Inferior parietal cortex (tissue), 1 donor: ENCODE measurements at regions not wholly inside any gene's neighbourhood (a gene's known extent, or its start where the extent isn't known, plus 50 kb on each side); places are given as distances from the start of the nearest gene placed in this dataset.
"Not testable (repeated sequence)": the region's sequence is repeated elsewhere in the genome, so short reads cannot be mapped to it uniquely, and the experiment has no call there.

Experiments
- DNase-seq: peaks from one replicate; pipeline ENCODE4 v3.0.0-alpha.2; 2016; ENCODE audit errors: extremely low spot score

- no peak for DNase-seq
These were observed 127.9 kb downstream of the EVA1A start for GRCh38 chr2:75432761-75433361.

DNA sequence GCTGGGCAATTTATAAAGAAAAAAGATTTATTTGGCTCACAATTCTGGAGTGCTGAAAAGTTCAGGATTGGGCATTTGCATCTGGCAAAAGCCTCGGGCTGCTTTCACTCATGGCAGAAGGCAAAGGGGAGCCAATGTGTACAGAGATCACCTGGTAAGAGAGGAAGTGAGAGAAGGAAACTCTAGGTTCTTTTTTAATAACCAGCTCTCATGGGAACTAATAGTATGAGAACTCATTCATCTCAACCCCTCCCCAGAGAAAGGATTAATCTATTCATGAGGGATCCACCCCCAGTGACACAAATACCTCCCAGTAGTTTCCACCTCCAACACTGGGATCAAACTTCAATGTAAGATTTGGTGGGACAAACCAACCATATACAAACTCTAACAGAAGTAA is 129.0 kb downstream of the EVA1A start:
- DNase-seq: no peak

DNA sequence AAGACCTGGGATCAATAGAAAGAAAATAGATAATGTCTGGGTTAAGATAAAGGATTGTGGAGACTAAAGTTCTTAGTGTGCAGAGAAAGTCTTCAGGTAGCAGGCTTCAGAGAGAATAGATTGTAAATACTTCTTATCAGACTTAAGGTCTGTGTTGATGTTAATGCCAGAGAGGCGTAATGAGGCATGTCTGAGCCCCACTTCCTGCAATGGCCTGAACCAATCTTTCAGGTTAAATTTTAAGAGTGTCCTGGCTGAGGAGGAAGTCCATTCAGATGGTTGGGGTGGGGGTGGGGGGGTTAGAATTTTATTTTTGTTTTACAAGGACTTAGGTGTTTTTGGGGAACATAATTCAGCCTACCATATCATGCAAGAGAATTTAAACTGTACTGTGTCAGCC is 129.5 kb downstream of the EVA1A start:
- DNase-seq: no peak

DNA sequence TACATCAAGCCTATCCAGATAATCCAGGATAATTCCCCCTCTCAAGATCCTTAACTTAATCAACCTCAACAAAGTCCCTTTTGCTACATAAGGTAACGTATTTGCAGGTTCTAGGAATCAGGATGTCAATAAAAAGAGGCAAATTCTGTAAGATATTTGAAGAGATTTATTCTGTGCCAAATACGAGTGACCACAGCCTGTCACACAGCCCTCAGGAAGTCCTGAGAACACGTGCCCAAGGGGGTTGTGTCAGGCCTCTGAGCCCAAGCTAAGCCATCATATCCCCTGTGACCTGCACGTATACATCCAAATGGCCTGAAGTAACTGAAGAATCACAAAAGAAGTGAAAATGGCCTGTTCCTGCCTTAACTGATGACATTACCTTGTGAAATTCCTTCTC is 130.3 kb downstream of the EVA1A start:
- not testable (repeated sequence) for DNase-seq

GRCh38 chr2:75428646-75429443 is 131.9 kb downstream of the EVA1A start:
- peak; percentile 15 for DNase-seq

DNA sequence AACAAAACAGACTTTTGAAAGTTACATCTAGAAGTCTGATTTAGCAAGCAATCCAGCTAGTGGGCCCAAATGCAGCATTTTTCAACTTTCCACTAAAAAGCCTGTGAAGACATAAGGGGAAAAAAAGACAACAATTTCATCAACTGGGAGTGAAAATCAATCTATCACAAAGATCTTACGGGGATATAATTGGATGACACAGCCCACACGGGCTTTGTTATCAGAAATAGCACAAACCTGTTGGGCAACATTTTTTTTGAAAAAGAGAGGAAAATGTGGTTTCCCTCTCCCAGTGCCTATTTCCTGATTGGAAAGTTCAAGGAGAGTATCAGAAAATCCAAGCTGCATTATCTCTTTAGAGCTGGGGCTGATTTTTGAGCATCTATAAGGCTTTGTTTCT is 132.7 kb downstream of the EVA1A start:
- no peak for DNase-seq

DNA sequence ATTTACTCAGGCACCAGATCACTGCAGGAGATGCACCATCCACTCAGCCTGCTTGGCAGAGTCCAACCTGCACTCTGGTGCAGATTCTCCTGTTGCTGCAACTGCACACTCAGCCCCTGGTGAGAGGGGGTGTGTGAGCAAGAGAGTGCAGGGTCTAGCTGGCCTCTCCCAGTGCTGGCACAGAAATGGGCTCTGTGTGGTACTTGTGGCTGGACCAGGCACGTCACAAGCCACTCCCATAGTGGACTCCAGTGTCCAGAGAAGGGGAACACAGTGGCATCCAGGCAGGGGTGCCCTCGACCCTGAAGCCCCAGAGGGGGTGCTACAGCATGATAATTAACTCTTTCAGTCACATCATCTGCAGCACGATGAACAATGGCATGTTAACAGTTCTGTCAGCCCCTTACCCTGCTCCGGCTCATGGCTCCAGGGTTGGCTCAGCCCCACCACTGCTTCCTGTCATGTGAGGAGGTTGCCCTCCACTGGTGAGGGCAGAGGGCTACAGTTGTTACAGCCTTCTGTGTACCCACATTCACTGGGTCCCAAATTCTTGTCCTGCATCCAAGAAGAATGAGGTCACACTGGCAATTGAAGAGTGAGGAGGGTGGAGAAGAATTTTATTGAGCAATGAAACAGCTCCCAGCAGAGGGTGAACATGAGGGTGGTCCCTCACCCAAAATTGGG is 135.7 kb downstream of the EVA1A start:
- DNase-seq: no peak

GRCh38 chr2:75421986-75422385 is 138.8 kb downstream of the EVA1A start:
- no peak for DNase-seq

- no peak for DNase-seq
These were observed 144.1 kb downstream of the EVA1A start for GRCh38 chr2:75416420-75417342.

- DNase-seq: no peak
These were observed 145.0 kb downstream of the EVA1A start for GRCh38 chr2:75415731-75416130.

GRCh38 chr2:75415111-75415626 is 145.6 kb downstream of the EVA1A start:
- no peak for DNase-seq

DNA sequence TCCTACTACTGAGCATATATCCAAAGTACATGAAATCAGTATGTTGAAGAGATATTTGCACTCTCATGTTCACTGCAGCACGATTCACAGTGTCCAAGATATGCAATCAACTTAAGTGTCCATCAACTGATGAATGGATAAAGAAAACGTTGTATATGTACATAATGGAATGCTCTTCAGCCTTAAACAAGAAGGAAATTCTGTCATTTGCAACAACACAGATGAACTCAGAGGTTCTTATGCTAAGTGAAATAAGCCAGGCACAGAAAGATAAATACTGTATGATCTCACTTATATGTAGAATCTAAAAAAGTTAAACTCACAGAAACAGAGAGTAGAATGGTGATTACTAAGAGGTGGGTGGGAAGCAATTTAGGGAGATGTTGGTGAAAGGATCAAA is 149.2 kb downstream of the EVA1A start:
- DNase-seq: no peak

DNA sequence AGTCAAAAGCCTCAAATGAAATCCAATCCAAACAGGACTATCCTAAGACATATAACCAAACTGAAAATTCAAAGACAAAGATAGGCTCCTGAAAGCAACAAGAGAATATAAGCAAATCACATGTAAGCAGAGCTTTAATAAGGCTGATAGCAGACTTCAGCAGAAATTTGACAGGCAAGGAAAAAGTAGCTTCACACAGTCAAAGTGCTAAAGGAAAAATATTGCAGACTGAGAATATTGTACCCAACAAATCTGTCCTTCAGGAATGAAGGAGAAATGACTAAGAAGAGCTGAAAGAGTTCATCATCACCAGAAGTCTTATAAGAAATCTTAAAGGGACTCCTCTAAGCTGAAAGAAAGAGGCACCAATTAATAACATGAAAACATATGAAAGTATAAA is 150.0 kb downstream of the EVA1A start:
- no peak for DNase-seq

GRCh38 chr2:75408771-75409170 is 152.0 kb downstream of the EVA1A start:
- DNase-seq: no peak

DNA sequence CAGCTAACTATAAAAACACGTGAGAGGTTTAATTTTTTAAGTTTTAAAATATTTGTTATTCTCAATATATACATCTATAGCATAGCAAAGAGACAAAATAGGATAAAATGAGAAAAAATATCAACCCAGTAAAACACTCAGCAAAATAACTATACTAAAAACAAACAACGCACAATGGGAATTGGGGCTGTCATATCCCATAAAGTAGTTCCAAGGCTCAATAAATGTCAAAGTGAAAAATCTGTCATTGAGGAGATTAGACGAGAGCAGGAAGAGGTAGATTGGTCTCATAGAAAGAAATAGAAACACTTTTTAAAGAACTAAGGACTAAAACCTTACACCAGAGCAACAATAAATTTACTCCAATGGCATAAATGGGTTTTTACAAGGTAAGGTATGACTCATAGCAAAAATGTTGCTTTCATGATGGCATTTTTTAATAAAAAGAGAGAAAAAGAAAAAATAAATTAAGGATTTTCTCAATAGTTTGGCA is 153.7 kb downstream of the EVA1A start:
- no peak for DNase-seq

DNA sequence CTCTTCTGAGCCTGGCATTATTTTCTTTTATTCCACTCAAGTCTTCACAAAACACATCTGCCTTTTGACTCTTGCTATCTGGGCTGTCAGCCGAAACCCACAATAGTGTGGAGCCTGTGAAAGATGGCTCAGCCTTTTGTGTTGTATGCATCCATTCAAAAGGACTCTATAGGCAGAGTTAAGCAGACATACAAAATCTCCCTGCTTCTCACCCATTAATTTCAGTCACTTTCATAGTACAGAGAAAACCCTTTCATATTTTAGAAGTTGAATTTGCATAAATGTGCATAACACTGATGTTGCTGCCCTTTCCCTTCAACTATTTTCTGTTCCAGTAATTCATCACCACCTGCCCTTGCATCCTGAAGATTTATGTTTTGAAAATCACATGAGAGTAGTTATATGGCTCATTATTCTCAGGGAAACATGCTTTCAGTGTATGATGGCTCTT is 154.6 kb downstream of the EVA1A start:
- DNase-seq: no peak

- DNase-seq: no peak
These were observed 155.7 kb downstream of the EVA1A start for GRCh38 chr2:75405000-75405399.

DNA sequence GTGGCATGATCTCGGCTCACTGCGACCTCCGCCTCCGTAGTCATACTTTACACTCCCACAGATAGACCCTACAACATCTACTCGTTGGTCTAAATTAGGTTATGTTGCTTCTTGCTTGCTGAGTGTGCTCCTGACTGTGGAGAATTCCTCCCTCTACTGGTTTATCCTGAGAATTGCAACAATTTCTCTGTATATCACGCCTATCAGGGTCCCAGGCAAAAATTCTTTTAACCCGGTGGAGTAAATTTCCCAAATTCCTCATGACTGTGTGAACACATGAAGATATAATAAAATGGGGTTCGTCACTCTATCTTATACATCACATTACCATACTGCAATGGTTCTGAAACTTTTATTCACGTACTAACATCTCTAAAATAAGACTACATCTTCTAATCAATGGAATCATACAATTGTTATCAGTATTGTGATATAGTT is 156.7 kb downstream of the EVA1A start:
- DNase-seq: peak; percentile 68

GRCh38 chr2:75396314-75396713 is 164.4 kb downstream of the EVA1A start:
- no peak for DNase-seq

- DNase-seq: not testable (repeated sequence)
These were observed 166.0 kb downstream of the EVA1A start for GRCh38 chr2:75394764-75395163.

GRCh38 chr2:75390169-75390568 is 170.6 kb downstream of the EVA1A start:
- DNase-seq: no peak
